Endodermal cell (in vitro differentiated cells): ENCODE measurements at regions not wholly inside any gene's neighbourhood (a gene's known extent, or its start where the extent isn't known, plus 50 kb on each side); places are given as distances from the start of the nearest gene placed in this dataset.

Experiments used
- DNase-seq: peaks from one replicate; pipeline ENCODE4 v3.0.0-alpha.2; 2017
- H3K27ac ChIP-seq: 2 replicates; pipeline ENCODE4 v1.5.1; 2013; ENCODE audit warnings: mild to moderate bottlenecking, low read depth, low read length, moderate library complexity
- H3K27me3 ChIP-seq: 2 replicates; pipeline ENCODE4 v1.6.1; 2013; ENCODE audit warnings: mild to moderate bottlenecking, low read length, moderate library complexity; ENCODE audit not compliant: insufficient read depth, control insufficient read depth, poor library complexity, severe bottlenecking
- H3K36me3 ChIP-seq: 2 replicates; pipeline ENCODE4 v1.7.0; 2013; ENCODE audit warnings: mild to moderate bottlenecking, low read length, moderate library complexity; ENCODE audit not compliant: control insufficient read depth, insufficient read depth
- H3K4me1 ChIP-seq: one replicate; pipeline ENCODE4 v1.7.0; 2013; ENCODE audit warnings: low read length; ENCODE audit not compliant: control insufficient read depth, insufficient read depth
- H3K4me3 ChIP-seq: 2 replicates; pipeline ENCODE4 v1.5.1; 2013; ENCODE audit warnings: mild to moderate bottlenecking, low read length, moderate library complexity
- H3K9ac ChIP-seq: 2 replicates; pipeline ENCODE4 v1.6.1; 2013; ENCODE audit warnings: mild to moderate bottlenecking, low read length, moderate library complexity; ENCODE audit not compliant: poor library complexity, severe bottlenecking; ENCODE audit errors: extremely low read depth
- H3K9me3 ChIP-seq: 2 replicates; pipeline ENCODE4 v1.6.1; 2013; ENCODE audit warnings: mild to moderate bottlenecking, low read length, moderate library complexity; ENCODE audit not compliant: control insufficient read depth
- H3K27ac Mint-ChIP-seq: 2 replicates; pipeline ENCODE4 v1.8.0; 2020; ENCODE audit warnings: mixed read lengths
- H3K27me3 Mint-ChIP-seq: 2 replicates; pipeline ENCODE4 v1.8.0; 2021; ENCODE audit warnings: mild to moderate bottlenecking, mixed read lengths; ENCODE audit not compliant: insufficient read depth
- H3K36me3 Mint-ChIP-seq: 2 replicates; pipeline ENCODE4 v1.8.0; 2020; ENCODE audit warnings: low read depth, mixed read lengths
- H3K4me1 Mint-ChIP-seq: 2 replicates; pipeline ENCODE4 v1.8.0; 2020; ENCODE audit warnings: mixed read lengths
- H3K4me3 Mint-ChIP-seq: 2 replicates; pipeline ENCODE4 v1.8.0; 2020; ENCODE audit warnings: mild to moderate bottlenecking, moderate library complexity, mixed read lengths
- H3K9me3 Mint-ChIP-seq: 2 replicates; pipeline ENCODE4 v1.8.0; 2020; ENCODE audit warnings: mild to moderate bottlenecking, mixed read lengths
- WGBS, 2 experiments: methylation state at CpG; one replicate each; pipeline versions ENCODE4 v1.1.5 to v1.1.7; 2013; ENCODE audit warnings: missing lambda C conversion rate in 2 of 2, mixed read lengths in 1 of 2; ENCODE audit not compliant: insufficient coverage in 1 of 2, insufficient read length in 1 of 2; 5-methylcytosine and 5-hydroxymethylcytosine counted together
- TF ChIP-seq, protein P1 (sequence below): fragments of 200-600 bp; sonication (generic); conservative IDR thresholded peaks from 2 replicates; pipeline ENCODE4 v1.5.0; 2021; ENCODE audit warnings: antibody characterized with exemption, mild to moderate bottlenecking

DNA sequence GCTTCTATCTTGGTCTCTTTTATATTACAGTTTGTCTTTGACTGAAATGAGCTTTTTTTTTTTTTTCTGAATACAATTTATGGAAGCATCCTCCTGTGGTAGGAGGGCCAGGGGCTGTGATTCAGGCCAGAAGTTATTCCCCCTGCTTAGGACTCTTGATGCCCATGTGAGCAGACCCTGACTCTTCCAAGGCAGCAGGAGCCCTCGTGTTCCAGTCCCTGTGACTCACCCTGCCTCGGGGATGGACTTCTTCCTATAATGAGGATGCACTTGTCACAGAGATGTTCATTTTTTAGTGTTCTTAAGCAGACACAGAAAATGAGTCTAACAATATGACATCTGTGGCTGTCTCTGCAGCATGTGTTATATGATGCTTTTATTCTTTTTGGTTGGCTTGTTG is 1293.7 kb upstream of the AUTS2 start:
- no peak overlapping the region for H3K27ac ChIP-seq
- H3K4me1 Mint-ChIP-seq, result peaks cover 11% of the 10 kb centered on the region
- no peak overlapping the region for H3K4me3 ChIP-seq
- H3K4me1 ChIP-seq, result peaks cover 4% of the 10 kb centered on the region
- 88% methylated on average over 2 of the region's 2 CpGs; no CpG with 5 or more reads in 1 of the 2 experiments for WGBS, 2 experiments
- no peaks in the 10 kb centered on the region for H3K27me3 Mint-ChIP-seq
- no peak overlapping the region for H3K9ac ChIP-seq
- H3K9me3 Mint-ChIP-seq, result no peaks in the 10 kb centered on the region
- no peaks in the 10 kb centered on the region for H3K36me3 ChIP-seq
- peaks cover 6% of the 10 kb centered on the region for H3K9me3 ChIP-seq
- H3K4me3 Mint-ChIP-seq, result no peak overlapping the region
- H3K36me3 Mint-ChIP-seq, result no peaks in the 10 kb centered on the region
- TF ChIP-seq, protein P1, sequence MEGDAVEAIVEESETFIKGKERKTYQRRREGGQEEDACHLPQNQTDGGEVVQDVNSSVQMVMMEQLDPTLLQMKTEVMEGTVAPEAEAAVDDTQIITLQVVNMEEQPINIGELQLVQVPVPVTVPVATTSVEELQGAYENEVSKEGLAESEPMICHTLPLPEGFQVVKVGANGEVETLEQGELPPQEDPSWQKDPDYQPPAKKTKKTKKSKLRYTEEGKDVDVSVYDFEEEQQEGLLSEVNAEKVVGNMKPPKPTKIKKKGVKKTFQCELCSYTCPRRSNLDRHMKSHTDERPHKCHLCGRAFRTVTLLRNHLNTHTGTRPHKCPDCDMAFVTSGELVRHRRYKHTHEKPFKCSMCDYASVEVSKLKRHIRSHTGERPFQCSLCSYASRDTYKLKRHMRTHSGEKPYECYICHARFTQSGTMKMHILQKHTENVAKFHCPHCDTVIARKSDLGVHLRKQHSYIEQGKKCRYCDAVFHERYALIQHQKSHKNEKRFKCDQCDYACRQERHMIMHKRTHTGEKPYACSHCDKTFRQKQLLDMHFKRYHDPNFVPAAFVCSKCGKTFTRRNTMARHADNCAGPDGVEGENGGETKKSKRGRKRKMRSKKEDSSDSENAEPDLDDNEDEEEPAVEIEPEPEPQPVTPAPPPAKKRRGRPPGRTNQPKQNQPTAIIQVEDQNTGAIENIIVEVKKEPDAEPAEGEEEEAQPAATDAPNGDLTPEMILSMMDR, result no peak
- no peak for DNase-seq
- H3K27me3 ChIP-seq, result no peaks in the 10 kb centered on the region
- no peak overlapping the region for H3K27ac Mint-ChIP-seq

DNA sequence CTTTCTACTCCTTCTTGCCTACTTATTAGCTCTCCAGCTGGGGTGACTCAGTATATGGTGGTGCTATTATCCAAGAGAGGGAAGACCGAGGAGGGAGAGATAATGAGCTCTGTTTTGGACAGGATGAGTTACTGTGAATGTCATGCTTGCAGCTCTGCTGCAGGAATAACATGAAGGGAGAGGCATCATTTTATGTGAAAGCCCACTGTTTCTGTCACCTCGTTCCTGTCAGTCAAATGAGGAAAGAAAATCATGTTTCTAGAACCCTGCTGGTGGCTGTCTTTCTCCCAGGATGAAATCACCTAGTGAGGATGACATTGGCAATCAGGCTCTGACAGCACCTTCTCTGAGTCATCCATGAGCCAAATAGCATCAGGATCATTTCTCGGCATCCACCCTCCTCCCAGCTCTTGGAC is 1291.6 kb upstream of the AUTS2 start:
- H3K4me1 ChIP-seq, result peaks cover 9% of the 10 kb centered on the region
- TF ChIP-seq, protein P1, result no peak
- no peak for DNase-seq
- no peaks in the 10 kb centered on the region for H3K36me3 ChIP-seq
- no peak overlapping the region for H3K27ac ChIP-seq
- H3K9ac ChIP-seq, result no peak overlapping the region
- Mint-ChIP-seq H3K4me1 (peaks cover 14% of the 10 kb centered on the region), H3K36me3 (no peaks in the 10 kb centered on the region), H3K4me3 (no peak overlapping the region), H3K27me3 (no peaks in the 10 kb centered on the region), H3K9me3 (no peaks in the 10 kb centered on the region), H3K27ac (no peak overlapping the region)
- H3K9me3 ChIP-seq, result peaks cover 6% of the 10 kb centered on the region
- no peaks in the 10 kb centered on the region for H3K27me3 ChIP-seq
- H3K4me3 ChIP-seq, result no peak overlapping the region
- 88 to 93% methylated on average over 2 to 3 of the region's 3 CpGs for WGBS, 2 experiments

DNA sequence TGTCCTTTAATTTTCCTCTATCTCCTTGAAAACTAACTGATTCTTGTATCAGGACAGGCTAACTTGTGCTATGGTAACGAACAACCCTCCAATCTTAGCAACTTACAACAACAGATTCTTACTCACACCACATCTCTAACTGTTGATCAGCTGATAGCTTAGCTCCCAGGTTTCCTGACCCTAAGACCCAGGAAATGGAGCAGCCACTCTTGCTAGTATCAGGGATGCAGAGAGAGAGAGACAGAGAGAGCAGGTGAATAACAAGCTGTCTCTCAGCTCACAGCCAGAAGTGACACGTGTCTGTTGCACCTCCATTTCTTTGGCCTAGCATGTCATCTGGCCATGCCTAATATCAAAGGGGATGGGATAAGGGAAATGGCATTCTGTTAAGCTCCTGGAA is 1289.0 kb upstream of the AUTS2 start:
- Mint-ChIP-seq H3K4me3 (no peak overlapping the region), H3K27ac (no peak overlapping the region), H3K9me3 (no peaks in the 10 kb centered on the region), H3K4me1 (peaks cover 14% of the 10 kb centered on the region), H3K27me3 (no peaks in the 10 kb centered on the region), H3K36me3 (no peaks in the 10 kb centered on the region)
- Histone ChIP-seq H3K36me3 (no peaks in the 10 kb centered on the region), H3K27ac (no peak overlapping the region), H3K9me3 (peaks cover 4% of the 10 kb centered on the region), H3K27me3 (no peaks in the 10 kb centered on the region), H3K9ac (no peak overlapping the region), H3K4me1 (peaks cover 9% of the 10 kb centered on the region), H3K4me3 (no peak overlapping the region)
- WGBS, 2 experiments, result 81 to 100% methylated on average over 2 of the region's 2 CpGs
- TF ChIP-seq, protein P1, result no peak
- DNase-seq, result no peak
